ENCODE measurements at regions not wholly inside any gene's neighbourhood (a gene's known extent, or its start where the extent isn't known, plus 50 kb on each side); places are given as distances from the start of the nearest gene placed in this dataset.
A peak's percentile ranks its signal among the peaks of the same experiment; 100 is the strongest.

DNA sequence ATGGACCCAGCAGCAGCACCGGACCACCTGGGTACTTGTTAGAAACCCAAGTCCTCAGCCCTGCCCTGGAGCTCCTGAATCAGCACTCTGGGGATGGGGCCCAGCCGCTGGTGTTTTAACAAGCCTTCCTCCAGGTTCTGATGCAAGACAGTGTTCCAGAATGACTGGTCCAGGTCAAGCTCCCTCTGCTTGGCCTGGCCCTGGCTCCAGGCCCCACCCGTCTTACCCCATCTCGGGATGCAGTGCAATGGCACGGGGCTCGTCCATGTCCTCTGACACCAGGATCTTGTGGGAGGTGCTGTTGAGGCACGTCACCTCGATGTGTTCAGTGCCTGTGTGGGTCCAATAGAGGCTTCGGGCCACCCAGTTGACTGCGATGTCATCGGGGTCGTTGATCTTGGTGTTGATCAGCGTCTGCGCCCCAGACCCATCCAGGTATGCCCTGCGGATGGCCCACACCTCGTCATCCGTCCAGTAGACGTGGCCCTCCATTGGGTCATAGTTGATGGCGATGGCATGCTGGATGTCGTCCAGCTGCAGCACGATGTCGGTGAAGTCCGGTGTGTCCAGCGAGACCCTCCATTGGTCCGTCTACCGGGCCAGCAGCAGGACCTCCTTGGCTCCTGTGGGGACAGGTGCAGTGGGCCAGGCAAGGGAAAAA is 140.3 kb downstream of the CRYBB2 start:
- Mint-ChIP-seq H3K27ac (no peak overlapping the region), H3K4me1 (peaks cover 17% of the 10 kb centered on the region), H3K27me3 (no peaks in the 10 kb centered on the region), H3K36me3 (peaks cover 32% of the 10 kb centered on the region), H3K9me3 (no peaks in the 10 kb centered on the region), H3K4me3 (no peak overlapping the region)
- no peak for ATAC-seq

DNA sequence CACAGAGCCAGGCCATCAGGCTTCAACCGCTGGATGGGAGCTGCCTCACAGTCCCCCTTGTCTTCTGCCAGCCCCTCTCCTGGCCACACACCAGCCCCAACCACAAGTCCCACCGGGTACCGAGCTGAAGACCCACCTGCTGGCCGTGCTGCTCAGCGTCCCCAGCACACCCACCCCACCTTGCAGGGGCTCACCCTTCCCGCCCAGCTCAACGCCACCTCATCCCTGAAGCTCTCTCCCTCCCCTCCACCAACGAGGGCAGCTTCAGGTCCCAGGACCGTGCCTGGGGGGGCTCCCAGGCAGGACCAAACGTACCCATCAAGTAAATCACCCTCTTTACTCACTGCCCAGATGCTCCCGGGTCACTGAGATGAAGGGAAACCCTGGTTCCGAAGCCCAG is 141.0 kb downstream of the CRYBB2 start:
- Mint-ChIP-seq H3K4me1 (peaks cover 17% of the 10 kb centered on the region), H3K36me3 (peaks cover 28% of the 10 kb centered on the region), H3K27ac (no peak overlapping the region), H3K27me3 (no peaks in the 10 kb centered on the region), H3K9me3 (no peaks in the 10 kb centered on the region), H3K4me3 (no peak overlapping the region)
- ATAC-seq = no peak

DNA sequence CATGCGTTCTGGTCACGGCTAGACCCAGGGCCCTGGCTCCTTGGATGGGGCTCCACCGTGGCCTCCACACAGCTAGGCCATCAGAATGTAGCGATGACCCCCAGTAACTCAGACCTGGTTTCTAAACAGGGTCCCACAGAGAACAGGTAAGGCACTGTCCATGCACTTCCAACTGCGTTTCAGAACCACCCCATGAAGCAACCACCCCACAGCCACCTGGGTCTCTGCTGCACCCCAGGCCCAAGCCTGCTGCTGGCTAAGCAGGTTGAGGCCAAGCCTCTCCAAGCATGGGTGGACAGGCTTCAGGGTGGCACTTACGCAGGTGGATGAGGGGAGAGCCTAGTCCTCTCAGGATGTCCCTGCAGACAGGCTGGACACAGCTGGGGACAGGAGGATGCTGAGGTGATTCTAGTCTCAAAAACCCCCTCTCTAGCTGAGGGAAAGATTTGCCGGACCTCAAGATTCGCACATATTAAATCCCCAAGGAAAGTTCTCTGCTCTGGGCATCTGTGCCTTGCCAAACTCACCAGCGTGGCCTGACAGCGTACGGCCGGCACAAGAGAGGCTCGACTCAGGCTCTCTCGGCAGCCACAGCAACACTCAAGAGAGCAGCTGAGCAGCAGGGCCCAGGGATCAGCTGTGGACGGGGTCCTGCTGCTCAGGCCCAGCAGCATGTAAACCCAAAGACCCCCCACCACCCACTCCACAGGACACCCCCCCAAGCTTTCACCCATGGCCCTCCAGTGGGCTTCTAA is 141.6 kb downstream of the CRYBB2 start:
- Mint-ChIP-seq H3K36me3 (peaks cover 28% of the 10 kb centered on the region), H3K4me1 (peaks cover 17% of the 10 kb centered on the region), H3K27me3 (no peaks in the 10 kb centered on the region), H3K9me3 (no peaks in the 10 kb centered on the region), H3K4me3 (no peak overlapping the region), H3K27ac (no peak overlapping the region)
- ATAC-seq = no peak

DNA sequence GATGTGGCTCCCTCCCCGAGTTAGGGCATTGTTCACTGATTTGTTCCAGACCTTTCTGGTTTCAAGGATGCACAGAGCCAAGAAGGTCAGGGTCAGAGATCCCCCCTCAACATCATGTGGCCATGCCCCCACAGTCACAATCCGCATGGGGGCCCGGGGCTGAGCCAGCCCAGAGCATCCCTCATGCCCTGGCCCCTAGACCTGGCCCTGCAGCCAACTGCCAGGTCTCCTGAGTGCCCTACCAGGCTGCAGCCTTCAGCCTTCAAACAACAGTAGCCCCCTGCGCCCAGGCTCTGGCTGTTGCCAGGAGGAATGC is 142.4 kb downstream of the CRYBB2 start:
- ATAC-seq = no peak
- no peak overlapping the region for H3K4me3 Mint-ChIP-seq
- no peaks in the 10 kb centered on the region for H3K27me3 Mint-ChIP-seq
- H3K9me3 Mint-ChIP-seq = no peaks in the 10 kb centered on the region
- H3K4me1 Mint-ChIP-seq = peaks cover 17% of the 10 kb centered on the region
- peaks cover 23% of the 10 kb centered on the region for H3K36me3 Mint-ChIP-seq
- H3K27ac Mint-ChIP-seq = no peak overlapping the region

DNA sequence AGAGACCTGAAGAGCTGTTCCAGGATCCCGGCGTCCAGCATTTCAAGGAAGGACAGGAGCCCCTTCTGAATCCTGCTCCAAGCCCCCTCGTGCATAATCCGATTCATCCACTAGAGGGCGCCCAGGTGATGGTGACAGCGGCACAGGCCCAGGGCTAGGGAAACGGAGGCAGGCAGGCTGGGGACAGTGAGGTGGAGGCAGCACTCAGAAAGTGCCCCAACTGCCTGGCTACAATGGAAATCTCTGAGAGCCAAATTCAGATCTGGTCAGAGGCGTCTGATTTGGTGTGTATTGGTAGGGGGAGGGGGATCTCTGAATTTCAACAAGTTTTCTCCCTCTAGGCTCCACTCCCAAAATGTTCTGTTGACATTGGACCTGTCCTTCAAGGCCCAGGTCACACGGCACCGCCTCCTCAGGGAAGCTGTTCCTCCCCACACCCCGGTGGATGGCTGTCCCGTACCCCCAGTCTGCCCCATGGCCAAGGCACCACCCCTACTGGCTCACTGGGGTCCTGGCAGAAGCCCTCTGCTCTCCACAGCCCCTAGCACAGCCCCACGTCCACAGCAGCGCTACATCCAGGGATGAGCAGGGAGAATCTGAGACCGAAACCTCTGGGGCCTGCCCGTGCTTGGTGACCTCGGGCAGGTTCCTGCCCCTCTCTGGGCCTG is 142.9 kb downstream of the CRYBB2 start:
- Mint-ChIP-seq H3K4me3 (no peak overlapping the region), H3K9me3 (no peaks in the 10 kb centered on the region), H3K36me3 (peaks cover 21% of the 10 kb centered on the region), H3K4me1 (peaks cover 22% of the 10 kb centered on the region), H3K27me3 (no peaks in the 10 kb centered on the region), H3K27ac (no peak overlapping the region)
- peak; percentile 55 for ATAC-seq

DNA sequence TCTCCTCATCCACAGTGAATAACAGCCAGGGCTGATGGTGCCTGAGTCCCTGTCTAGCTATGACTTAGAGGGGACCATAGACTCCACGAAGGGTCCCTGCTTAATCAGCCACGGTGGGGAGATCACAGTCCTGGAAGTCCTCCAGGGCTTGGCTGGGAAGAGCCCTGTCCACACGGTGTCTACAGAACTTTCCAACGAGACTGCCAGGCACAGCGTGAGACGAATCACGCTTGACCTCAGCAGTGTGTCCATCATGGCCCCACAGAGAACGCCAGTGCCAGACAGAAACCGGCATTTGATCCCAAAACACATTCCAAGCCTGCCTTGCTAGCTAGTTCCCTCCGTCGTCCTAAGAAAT is 143.4 kb downstream of the CRYBB2 start:
- Mint-ChIP-seq H3K36me3 (peaks cover 21% of the 10 kb centered on the region), H3K4me1 (peaks cover 27% of the 10 kb centered on the region), H3K27me3 (no peaks in the 10 kb centered on the region), H3K27ac (no peak overlapping the region), H3K9me3 (no peaks in the 10 kb centered on the region), H3K4me3 (no peak overlapping the region)
- ATAC-seq = no peak

DNA sequence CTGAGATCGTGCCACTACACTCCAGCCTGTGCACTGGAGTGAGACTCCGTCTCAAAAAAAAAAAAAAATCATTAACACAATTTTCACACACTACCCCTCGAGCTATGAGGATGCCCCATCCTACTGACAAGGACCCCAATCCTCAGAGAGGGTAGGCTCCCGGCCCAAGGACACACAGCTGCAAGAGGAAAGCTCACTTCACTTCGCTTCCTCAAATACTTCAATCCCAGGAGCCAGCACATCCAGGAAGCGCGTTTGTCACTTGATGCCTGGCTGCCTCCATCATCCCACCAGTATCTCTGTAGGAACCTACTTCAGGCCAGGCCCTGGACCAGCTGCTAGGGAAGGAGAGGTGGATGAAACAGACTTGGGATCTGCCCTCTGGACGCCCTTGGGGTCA is 144.0 kb downstream of the CRYBB2 start:
- no peak for ATAC-seq
- Mint-ChIP-seq H3K36me3 (peaks cover 15% of the 10 kb centered on the region), H3K9me3 (no peaks in the 10 kb centered on the region), H3K4me1 (peaks cover 33% of the 10 kb centered on the region), H3K4me3 (no peak overlapping the region), H3K27me3 (no peaks in the 10 kb centered on the region), H3K27ac (no peak overlapping the region)

DNA sequence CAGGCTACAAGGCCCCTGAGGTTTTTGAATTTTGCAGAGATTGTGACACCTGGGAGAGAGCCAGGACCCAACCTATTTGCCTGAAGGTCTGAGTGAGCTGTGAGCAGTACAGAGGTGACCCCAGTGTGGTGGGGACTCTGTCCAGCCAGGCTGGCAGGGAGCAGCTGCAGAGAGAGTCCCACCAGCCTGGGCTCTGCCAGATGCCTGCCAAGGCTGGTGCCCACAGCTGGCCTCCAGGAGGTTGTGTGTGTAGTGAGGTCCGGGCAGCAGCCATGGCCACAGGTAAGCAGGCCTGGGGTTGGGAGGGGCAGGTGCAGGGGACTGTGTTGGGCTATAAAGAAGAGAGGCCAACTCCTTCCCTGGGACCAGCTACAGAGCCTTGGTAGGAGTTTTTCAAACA is 144.8 kb downstream of the CRYBB2 start:
- Mint-ChIP-seq H3K4me1 (peaks cover 41% of the 10 kb centered on the region), H3K4me3 (no peak overlapping the region), H3K9me3 (no peaks in the 10 kb centered on the region), H3K27me3 (no peaks in the 10 kb centered on the region), H3K27ac (no peak overlapping the region), H3K36me3 (peaks cover 8% of the 10 kb centered on the region)
- ATAC-seq = no peak

DNA sequence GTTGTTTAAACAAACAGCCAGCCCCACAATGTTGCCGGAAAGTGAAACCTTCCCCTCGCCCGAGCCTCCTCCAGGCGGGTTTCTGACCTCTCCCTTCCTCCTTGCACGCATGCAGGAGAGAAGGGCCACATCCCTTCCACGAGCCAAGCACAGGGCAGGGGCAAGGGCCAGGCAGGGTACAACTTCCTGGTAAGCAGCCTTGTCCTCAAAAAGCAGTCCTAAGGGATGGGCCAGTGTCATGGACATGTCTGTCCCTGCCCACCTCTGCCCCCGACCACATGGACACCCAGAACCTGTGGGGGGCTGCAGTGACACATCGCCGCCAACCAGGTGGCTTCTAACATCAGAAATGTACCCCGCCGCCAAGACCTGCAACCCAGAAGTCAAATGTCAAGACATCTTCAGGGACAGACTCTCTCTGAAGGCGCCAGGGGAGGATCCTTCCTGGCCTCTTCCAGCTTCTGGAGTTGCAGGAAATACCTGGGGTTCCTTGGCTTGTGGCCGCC is 145.3 kb downstream of the CRYBB2 start:
- Mint-ChIP-seq H3K27ac (no peak overlapping the region), H3K4me1 (peaks cover 41% of the 10 kb centered on the region), H3K9me3 (no peaks in the 10 kb centered on the region), H3K36me3 (peaks cover 8% of the 10 kb centered on the region), H3K4me3 (no peak overlapping the region), H3K27me3 (no peaks in the 10 kb centered on the region)
- no peak for ATAC-seq

DNA sequence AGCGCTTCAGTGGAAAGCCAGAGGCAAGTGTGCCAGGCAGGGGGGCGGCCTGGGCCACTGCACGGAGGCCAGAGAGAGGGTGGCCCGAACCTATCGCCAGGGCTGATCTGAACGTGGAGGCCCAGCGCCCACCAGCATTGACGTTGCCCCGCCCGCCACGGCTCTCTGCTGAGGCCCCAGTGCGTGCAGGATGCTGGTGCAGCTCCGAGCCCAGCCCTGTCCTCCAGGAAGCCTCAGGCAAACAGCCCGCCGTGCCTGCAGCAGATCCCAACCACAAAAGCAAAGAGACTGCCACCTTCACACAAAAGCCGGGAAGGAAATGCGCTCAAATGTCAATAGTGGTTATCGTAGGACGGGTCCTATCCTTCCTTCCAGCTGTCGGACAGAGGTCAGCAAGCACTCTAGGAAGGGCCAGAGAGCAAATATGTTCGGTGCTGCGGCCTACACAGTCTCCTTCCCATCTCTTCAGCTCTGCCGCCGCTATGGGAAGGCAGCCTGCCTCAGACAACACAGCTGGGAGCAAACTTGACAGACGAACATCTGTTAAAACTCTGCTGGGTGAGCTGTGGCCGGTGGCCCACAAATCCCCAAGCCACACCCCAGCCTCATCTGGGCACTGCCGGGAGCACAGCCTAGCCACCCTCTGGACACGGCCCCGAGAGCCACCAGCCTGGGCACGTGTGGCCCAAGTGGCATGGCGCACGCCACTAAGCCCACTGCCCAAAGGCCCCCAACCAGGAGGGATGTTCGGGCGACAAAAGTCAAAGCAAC is 146.2 kb downstream of the CRYBB2 start:
- H3K4me1 Mint-ChIP-seq = peaks cover 41% of the 10 kb centered on the region
- no peaks in the 10 kb centered on the region for H3K9me3 Mint-ChIP-seq
- no peak overlapping the region for H3K4me3 Mint-ChIP-seq
- H3K36me3 Mint-ChIP-seq = peaks cover 14% of the 10 kb centered on the region
- no peak for ATAC-seq
- H3K27me3 Mint-ChIP-seq = no peaks in the 10 kb centered on the region
- no peak overlapping the region for H3K27ac Mint-ChIP-seq

DNA sequence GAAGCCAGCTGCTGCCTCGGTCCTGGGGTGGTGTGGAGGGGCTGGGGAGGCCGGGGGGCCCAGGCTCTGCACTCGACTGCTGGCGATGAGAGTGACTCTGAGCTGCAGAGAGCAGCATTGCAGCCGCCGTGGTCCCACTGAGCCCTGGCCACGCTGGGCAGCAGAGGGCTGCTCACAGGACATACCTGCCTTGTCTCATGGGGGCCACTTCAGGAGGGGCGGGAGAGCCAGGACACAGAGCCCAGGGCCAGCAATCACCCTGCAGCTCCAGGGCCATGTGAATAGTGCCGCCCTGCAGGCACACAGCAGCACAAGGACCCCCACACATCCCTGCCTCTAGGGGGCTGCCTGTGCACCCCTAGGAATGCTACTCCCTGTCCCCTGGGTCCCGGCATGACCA is 147.0 kb downstream of the CRYBB2 start:
- Mint-ChIP-seq H3K36me3 (peaks cover 22% of the 10 kb centered on the region), H3K4me3 (no peak overlapping the region), H3K4me1 (peaks cover 41% of the 10 kb centered on the region), H3K27me3 (no peaks in the 10 kb centered on the region), H3K27ac (no peak overlapping the region), H3K9me3 (no peaks in the 10 kb centered on the region)
- ATAC-seq = no peak

DNA sequence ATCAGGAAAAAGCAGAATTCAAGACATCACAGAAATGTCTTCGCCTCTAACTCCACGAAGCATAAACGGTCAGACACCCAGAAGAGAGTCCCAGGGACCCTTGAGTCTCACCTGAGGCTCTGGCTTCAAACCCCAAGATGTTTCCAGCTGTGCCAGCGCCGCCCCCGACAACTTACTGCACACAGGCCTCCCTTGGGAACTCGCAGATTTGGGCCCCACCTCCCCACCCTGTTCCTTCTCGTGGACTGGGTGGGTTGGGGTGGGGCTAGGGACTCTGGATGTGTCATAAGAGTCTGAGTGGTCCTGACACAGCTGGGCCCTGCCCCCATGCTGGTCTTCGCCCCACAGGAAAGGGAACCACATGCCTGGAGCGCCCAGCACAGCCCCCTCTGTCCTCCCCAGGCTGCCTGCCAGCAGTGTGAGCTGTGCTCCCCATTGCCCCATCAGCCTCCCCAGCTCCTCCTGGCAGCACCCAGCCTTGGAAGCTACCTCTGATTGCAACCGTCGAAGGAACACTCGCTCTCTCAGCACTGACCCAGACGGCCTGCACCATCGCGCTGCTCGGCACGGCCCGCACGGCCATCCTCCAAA is 147.5 kb downstream of the CRYBB2 start:
- no peak overlapping the region for H3K4me3 Mint-ChIP-seq
- H3K27ac Mint-ChIP-seq = peak overlapping the region; percentile 19
- H3K4me1 Mint-ChIP-seq = peaks cover 40% of the 10 kb centered on the region
- no peak for ATAC-seq
- H3K36me3 Mint-ChIP-seq = peaks cover 25% of the 10 kb centered on the region
- no peaks in the 10 kb centered on the region for H3K9me3 Mint-ChIP-seq
- H3K27me3 Mint-ChIP-seq = no peaks in the 10 kb centered on the region

DNA sequence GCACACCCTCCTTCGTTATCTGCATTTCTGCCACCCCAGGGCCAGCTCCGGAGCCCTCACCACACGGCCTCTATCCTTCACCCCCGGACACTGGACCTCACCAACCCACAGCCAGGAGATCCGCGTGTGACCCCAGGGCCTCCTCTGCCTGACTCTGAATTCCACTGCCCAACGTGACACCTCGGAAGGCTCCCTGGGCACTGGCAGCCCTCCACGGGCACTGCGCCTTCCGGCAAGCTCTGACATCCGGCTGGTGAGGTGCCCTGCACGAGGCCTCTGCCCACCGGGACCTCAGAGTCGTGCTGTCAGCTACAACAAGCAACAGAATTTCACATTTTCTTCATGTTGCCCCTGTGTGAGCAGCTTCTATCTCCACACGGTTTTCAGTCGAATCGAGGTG is 148.3 kb downstream of the CRYBB2 start:
- Mint-ChIP-seq H3K36me3 (peaks cover 31% of the 10 kb centered on the region), H3K27ac (peak overlapping the region; percentile 19)

DNA sequence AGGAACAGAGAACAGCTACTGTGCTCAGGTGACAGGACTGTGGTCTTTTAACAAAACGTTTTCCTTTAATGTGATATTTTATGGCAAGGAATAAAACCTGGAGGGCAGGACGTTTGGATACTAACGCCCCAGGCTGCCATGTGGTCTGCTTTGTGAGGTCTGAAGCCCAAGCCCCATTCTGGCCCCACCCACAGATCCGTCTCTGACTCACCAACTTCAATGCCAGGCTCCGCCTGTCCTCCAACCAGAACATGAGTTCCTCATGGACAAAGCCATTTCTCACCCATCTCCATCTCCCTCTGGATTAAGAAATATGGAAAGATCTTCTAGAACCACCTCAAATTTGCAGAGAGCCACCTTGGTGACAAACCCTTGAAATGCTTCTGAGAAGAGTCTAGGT is 148.8 kb downstream of the CRYBB2 start:
- Mint-ChIP-seq H3K27ac (peak overlapping the region; percentile 19), H3K4me1 (peaks cover 29% of the 10 kb centered on the region), H3K9me3 (no peaks in the 10 kb centered on the region), H3K4me3 (no peak overlapping the region), H3K36me3 (peaks cover 31% of the 10 kb centered on the region), H3K27me3 (no peaks in the 10 kb centered on the region)
- ATAC-seq = no peak

More for the DNA sequence above, 148.3 kb downstream of the CRYBB2 start:
- Mint-ChIP-seq H3K9me3 (no peaks in the 10 kb centered on the region), H3K4me1 (peaks cover 32% of the 10 kb centered on the region), H3K27me3 (no peaks in the 10 kb centered on the region), H3K4me3 (no peak overlapping the region)
- ATAC-seq = no peak

DNA sequence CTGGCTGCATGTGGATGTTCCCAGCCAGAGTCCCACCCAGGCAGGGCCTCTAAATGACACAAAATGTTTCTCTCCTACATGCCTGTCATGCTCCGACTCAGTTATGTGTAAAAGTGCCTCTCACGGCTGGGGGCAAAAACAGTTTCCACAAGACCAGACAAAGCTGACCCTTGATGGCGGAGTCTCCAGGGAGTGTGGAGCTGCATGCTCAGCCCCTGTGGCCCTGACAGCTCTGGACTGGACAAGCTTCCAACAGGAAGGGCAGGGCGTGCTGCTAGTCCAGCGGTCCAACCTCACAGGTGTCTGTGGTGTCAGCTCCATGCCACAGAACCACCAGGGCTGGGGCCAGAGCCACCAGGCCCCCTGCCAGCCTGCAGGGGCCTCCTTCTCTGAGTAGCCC is 149.6 kb downstream of the CRYBB2 start:
- no peaks in the 10 kb centered on the region for H3K27me3 Mint-ChIP-seq
- ATAC-seq = no peak
- H3K4me3 Mint-ChIP-seq = no peak overlapping the region
- peaks cover 38% of the 10 kb centered on the region for H3K36me3 Mint-ChIP-seq
- no peak overlapping the region for H3K27ac Mint-ChIP-seq
- peaks cover 28% of the 10 kb centered on the region for H3K4me1 Mint-ChIP-seq
- H3K9me3 Mint-ChIP-seq = no peaks in the 10 kb centered on the region
